HEK293T (cell line): ENCODE measurements at regions not wholly inside any gene's neighbourhood (a gene's known extent, or its start where the extent isn't known, plus 50 kb on each side); places are given as distances from the start of the nearest gene placed in this dataset.

ENCODE experiments used
- BHLHE40 ChIP-seq: fragments of 450-650 bp; IDR thresholded peaks from 2 replicates; pipeline ENCODE4 v1.6.1; 2016; ENCODE audit warnings: mild to moderate bottlenecking, moderate library complexity, borderline replicate concordance
- ELF4 ChIP-seq: fragments of 450-650 bp; IDR thresholded peaks from 2 replicates; pipeline ENCODE4 v1.6.1; 2017; ENCODE audit warnings: antibody characterized with exemption
- FOXA1 ChIP-seq: fragments of 450-650 bp; IDR thresholded peaks from 2 replicates; pipeline ENCODE4 v1.6.1; 2016; ENCODE audit warnings: mild to moderate bottlenecking
- FOXK2 ChIP-seq: fragments of 450-650 bp; IDR thresholded peaks from 2 replicates; pipeline ENCODE4 v1.6.1; 2016; ENCODE audit warnings: mild to moderate bottlenecking
- FOXM1 ChIP-seq: fragments of 450-650 bp; IDR thresholded peaks from 2 replicates; pipeline ENCODE4 v1.6.1; 2017; ENCODE audit warnings: mild to moderate bottlenecking, borderline replicate concordance
- HDGF ChIP-seq: fragments of 450-650 bp; IDR thresholded peaks from 2 replicates; pipeline ENCODE4 v1.6.1; 2017; ENCODE audit warnings: antibody characterized with exemption, borderline replicate concordance
- L3MBTL2 ChIP-seq: fragments of 450-650 bp; conservative IDR thresholded peaks from 2 replicates; pipeline ENCODE4 v1.6.1; 2016; ENCODE audit warnings: mild to moderate bottlenecking
- LEF1 ChIP-seq: fragments of 450-650 bp; IDR thresholded peaks from 2 replicates; pipeline ENCODE4 v1.6.1; 2017; ENCODE audit warnings: mild to moderate bottlenecking, borderline replicate concordance
- NFRKB ChIP-seq: fragments of 450-650 bp; IDR thresholded peaks from 2 replicates; pipeline ENCODE4 v1.6.1; 2016; ENCODE audit warnings: mild to moderate bottlenecking, moderate library complexity
- SP1 ChIP-seq: fragments of 450-650 bp; IDR thresholded peaks from 2 replicates; pipeline ENCODE4 v1.6.1; 2017
- SUZ12 ChIP-seq: fragments of 450-650 bp; IDR thresholded peaks from 2 replicates; pipeline ENCODE4 v1.6.1; 2016; ENCODE audit warnings: mild to moderate bottlenecking
- TARDBP ChIP-seq: fragments of 450-650 bp; IDR thresholded peaks from 2 replicates; pipeline ENCODE4 v1.6.1; 2016
- TF ChIP-seq, protein P1 (sequence below): fragments of 450-650 bp; IDR thresholded peaks from 2 replicates; pipeline ENCODE4 v1.6.1; 2016

DNA sequence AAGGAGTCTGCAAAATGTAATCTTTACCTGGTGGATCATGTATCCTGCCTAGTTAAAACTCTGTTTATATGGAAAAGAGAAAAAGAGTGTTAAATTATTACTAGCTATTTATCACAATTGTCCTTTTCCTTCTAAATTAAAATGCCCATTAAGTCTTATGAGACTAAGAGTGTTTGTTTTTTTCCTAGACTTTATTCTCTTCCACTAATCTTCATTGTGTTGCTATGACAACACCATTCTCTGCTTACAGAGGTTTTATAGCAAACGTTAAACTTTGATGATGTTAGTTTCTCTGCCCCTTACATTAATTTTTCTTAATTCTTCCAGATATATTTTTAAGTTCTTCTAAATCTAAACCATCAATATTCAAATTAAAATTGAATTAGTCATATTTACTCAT, 420.8 kb downstream of the TBC1D32 start:
- no peak for TF ChIP-seq SUZ12
- TF ChIP-seq FOXM1: no peak
- TF ChIP-seq NFRKB: no peak
- no peak for TF ChIP-seq LEF1
- TF ChIP-seq ELF4: no peak
- no peak for TF ChIP-seq FOXK2
- TF ChIP-seq SP1: no peak
- TF ChIP-seq BHLHE40: no peak
- no peak for TF ChIP-seq FOXA1
- TF ChIP-seq HDGF: no peak
- TF ChIP-seq, protein P1, sequence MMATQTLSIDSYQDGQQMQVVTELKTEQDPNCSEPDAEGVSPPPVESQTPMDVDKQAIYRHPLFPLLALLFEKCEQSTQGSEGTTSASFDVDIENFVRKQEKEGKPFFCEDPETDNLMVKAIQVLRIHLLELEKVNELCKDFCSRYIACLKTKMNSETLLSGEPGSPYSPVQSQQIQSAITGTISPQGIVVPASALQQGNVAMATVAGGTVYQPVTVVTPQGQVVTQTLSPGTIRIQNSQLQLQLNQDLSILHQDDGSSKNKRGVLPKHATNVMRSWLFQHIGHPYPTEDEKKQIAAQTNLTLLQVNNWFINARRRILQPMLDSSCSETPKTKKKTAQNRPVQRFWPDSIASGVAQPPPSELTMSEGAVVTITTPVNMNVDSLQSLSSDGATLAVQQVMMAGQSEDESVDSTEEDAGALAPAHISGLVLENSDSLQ: no peak
- no peak for TF ChIP-seq L3MBTL2
- TF ChIP-seq TARDBP: no peak
